Hepatocyte (in vitro differentiated cells): ENCODE measurements at regions not wholly inside any gene's neighbourhood (a gene's known extent, or its start where the extent isn't known, plus 50 kb on each side); places are given as distances from the start of the nearest gene placed in this dataset.

Source experiments
- DNase-seq: peaks from one replicate; pipeline ENCODE4 v3.0.0-alpha.2; 2016; ENCODE audit warnings: low spot score
- H2AFZ ChIP-seq: fragments of 200-600 bp; sonication (generic); 2 replicates; pipeline ENCODE4 v1.6.0; 2016; ENCODE audit warnings: antibody characterized with exemption, mild to moderate bottlenecking
- H3K27ac ChIP-seq: fragments of 200-600 bp; sonication (generic); 2 replicates; pipeline ENCODE4 v1.5.1; 2016; ENCODE audit warnings: mild to moderate bottlenecking
- H3K27me3 ChIP-seq: fragments of 200-600 bp; sonication (generic); 2 replicates; pipeline ENCODE4 v1.6.1; 2016
- H3K36me3 ChIP-seq: fragments of 200-600 bp; sonication (generic); replicated peaks from 2 replicates; pipeline ENCODE4 v1.5.1; 2016; ENCODE audit warnings: low read depth; ENCODE audit not compliant: insufficient read depth
- H3K4me1 ChIP-seq: fragments of 200-600 bp; sonication (generic); 2 replicates; pipeline ENCODE4 v1.5.1; 2016; ENCODE audit warnings: mild to moderate bottlenecking, moderate library complexity; ENCODE audit not compliant: insufficient read depth
- H3K4me2 ChIP-seq: fragments of 200-600 bp; sonication (generic); 2 replicates; pipeline ENCODE4 v1.6.0; 2016
- H3K4me3 ChIP-seq: fragments of 200-600 bp; sonication (generic); 2 replicates; pipeline ENCODE4 v1.5.1; 2016; ENCODE audit warnings: mild to moderate bottlenecking
- H3K79me2 ChIP-seq: fragments of 200-600 bp; sonication (generic); 2 replicates; pipeline ENCODE4 v1.6.0; 2017; ENCODE audit warnings: mild to moderate bottlenecking
- H3K9me2 ChIP-seq: fragments of 200-600 bp; sonication (generic); replicated peaks from 2 replicates; pipeline ENCODE4 v1.6.0; 2017; ENCODE audit warnings: mild to moderate bottlenecking; ENCODE audit not compliant: insufficient read depth
- H3K9me3 ChIP-seq: fragments of 200-600 bp; sonication (generic); 2 replicates; pipeline ENCODE4 v1.5.1; 2016; ENCODE audit warnings: low read depth, mild to moderate bottlenecking
- H4K20me1 ChIP-seq: fragments of 200-600 bp; sonication (generic); 2 replicates; pipeline ENCODE4 v1.6.0; 2016; ENCODE audit warnings: mild to moderate bottlenecking; ENCODE audit not compliant: insufficient read depth, poor library complexity, severe bottlenecking
- EZH2 ChIP-seq: fragments of 200-600 bp; sonication (generic); IDR thresholded peaks from 2 replicates; pipeline ENCODE4 v1.6.1; 2016; ENCODE audit warnings: antibody characterized with exemption, mild to moderate bottlenecking, borderline replicate concordance
- EZH2phosphoT487 ChIP-seq: fragments of 200-600 bp; sonication (generic); IDR thresholded peaks from one replicate; pipeline ENCODE4 v1.6.1; 2018; ENCODE audit warnings: antibody characterized with exemption, mild to moderate bottlenecking, low read depth, moderate library complexity; ENCODE audit not compliant: unreplicated experiment, severe bottlenecking
- WGBS: methylation state at CpG from one replicate; pipeline ENCODE4 v1.1.6; 2016; ENCODE audit warnings: low lambda C conversion rate; ENCODE audit errors: missing lambda C conversion rate; 5-methylcytosine and 5-hydroxymethylcytosine counted together
- TF ChIP-seq, protein P1 (sequence below): fragments of 200-600 bp; sonication (generic); IDR thresholded peaks from 2 replicates; pipeline ENCODE4 v1.5.1; 2016; ENCODE audit warnings: antibody characterized with exemption, mild to moderate bottlenecking; ENCODE audit not compliant: poor library complexity

DNA sequence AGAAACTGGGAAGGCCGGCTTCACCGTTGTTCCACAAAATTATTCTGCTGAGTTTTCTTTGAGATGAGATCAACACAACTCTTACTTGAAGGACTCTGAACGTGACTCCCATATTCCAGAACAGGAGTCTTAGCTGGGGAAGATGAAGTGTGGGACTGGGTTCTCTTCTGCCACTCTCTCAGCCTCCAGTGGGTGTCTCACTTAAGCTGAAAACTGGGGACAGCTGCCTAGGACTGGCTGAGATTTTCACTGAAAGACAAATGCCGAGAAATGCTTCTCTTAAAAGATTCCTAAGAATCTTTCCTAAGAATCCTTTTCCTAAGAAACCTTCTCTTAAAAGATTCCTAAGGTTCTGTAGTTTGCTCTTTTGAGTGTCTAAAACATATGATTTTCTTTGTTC, 156.6 kb upstream of the LHCGR start:
- no peaks in the 10 kb centered on the region for H3K9me2 ChIP-seq
- DNase-seq = peak; percentile 25
- H3K79me2 ChIP-seq = no peaks in the 10 kb centered on the region
- H3K9me3 ChIP-seq = no peaks in the 10 kb centered on the region
- WGBS = 63% methylated on average over 4 of the region's 4 CpGs
- H3K27me3 ChIP-seq = peaks cover under 1% of the 10 kb centered on the region
- no peak overlapping the region for H3K4me2 ChIP-seq
- no peaks in the 10 kb centered on the region for H4K20me1 ChIP-seq
- H3K36me3 ChIP-seq = no peaks in the 10 kb centered on the region
- H3K4me3 ChIP-seq = no peak overlapping the region
- no peak for TF ChIP-seq EZH2phosphoT487
- TF ChIP-seq, protein P1, sequence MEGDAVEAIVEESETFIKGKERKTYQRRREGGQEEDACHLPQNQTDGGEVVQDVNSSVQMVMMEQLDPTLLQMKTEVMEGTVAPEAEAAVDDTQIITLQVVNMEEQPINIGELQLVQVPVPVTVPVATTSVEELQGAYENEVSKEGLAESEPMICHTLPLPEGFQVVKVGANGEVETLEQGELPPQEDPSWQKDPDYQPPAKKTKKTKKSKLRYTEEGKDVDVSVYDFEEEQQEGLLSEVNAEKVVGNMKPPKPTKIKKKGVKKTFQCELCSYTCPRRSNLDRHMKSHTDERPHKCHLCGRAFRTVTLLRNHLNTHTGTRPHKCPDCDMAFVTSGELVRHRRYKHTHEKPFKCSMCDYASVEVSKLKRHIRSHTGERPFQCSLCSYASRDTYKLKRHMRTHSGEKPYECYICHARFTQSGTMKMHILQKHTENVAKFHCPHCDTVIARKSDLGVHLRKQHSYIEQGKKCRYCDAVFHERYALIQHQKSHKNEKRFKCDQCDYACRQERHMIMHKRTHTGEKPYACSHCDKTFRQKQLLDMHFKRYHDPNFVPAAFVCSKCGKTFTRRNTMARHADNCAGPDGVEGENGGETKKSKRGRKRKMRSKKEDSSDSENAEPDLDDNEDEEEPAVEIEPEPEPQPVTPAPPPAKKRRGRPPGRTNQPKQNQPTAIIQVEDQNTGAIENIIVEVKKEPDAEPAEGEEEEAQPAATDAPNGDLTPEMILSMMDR = peak; percentile 28
- TF ChIP-seq EZH2 = no peak
- H3K27ac ChIP-seq = no peak overlapping the region
- H2AFZ ChIP-seq = no peak overlapping the region
- no peaks in the 10 kb centered on the region for H3K4me1 ChIP-seq

- no peaks in the 10 kb centered on the region for H3K9me3 ChIP-seq
These were observed 155.4 kb upstream of the LHCGR start for GRCh38 chr2:48910961-48911360.

GRCh38 chr2:48906633-48907032, 151.1 kb upstream of the LHCGR start:
- TF ChIP-seq, protein P1 = no peak
- TF ChIP-seq EZH2phosphoT487 (no peak), EZH2 (no peak)
- H3K36me3 ChIP-seq = no peaks in the 10 kb centered on the region
- no peak for DNase-seq
- 87% methylated on average over 3 of the region's 3 CpGs for WGBS
- no peaks in the 10 kb centered on the region for H4K20me1 ChIP-seq
- no peak overlapping the region for H3K4me3 ChIP-seq
- no peak overlapping the region for H2AFZ ChIP-seq
- H3K79me2 ChIP-seq = no peaks in the 10 kb centered on the region
- H3K4me1 ChIP-seq = no peaks in the 10 kb centered on the region
- H3K27ac ChIP-seq = no peak overlapping the region
- no peaks in the 10 kb centered on the region for H3K9me3 ChIP-seq
- H3K4me2 ChIP-seq = no peak overlapping the region
- H3K9me2 ChIP-seq = no peaks in the 10 kb centered on the region
- no peaks in the 10 kb centered on the region for H3K27me3 ChIP-seq

More at GRCh38 chr2:48910961-48911360, 155.4 kb upstream of the LHCGR start:
- no peak for DNase-seq
- no peaks in the 10 kb centered on the region for H3K79me2 ChIP-seq
- H3K36me3 ChIP-seq = no peaks in the 10 kb centered on the region
- no peak overlapping the region for H3K4me3 ChIP-seq
- no peaks in the 10 kb centered on the region for H3K27me3 ChIP-seq
- no peak overlapping the region for H3K4me2 ChIP-seq
- H2AFZ ChIP-seq = no peak overlapping the region
- TF ChIP-seq, protein P1 = no peak
- TF ChIP-seq EZH2 (no peak), EZH2phosphoT487 (no peak)
- no peaks in the 10 kb centered on the region for H4K20me1 ChIP-seq
- H3K27ac ChIP-seq = no peak overlapping the region
- no peaks in the 10 kb centered on the region for H3K9me2 ChIP-seq
- H3K4me1 ChIP-seq = no peaks in the 10 kb centered on the region

- H3K27me3 ChIP-seq = no peaks in the 10 kb centered on the region
- TF ChIP-seq EZH2 (no peak), EZH2phosphoT487 (no peak)
- TF ChIP-seq, protein P1 = no peak
- WGBS = 91% methylated on average over 10 of the region's 10 CpGs
- no peaks in the 10 kb centered on the region for H3K36me3 ChIP-seq
- H3K9me2 ChIP-seq = no peaks in the 10 kb centered on the region
- DNase-seq = no peak
- no peak overlapping the region for H2AFZ ChIP-seq
- no peak overlapping the region for H3K27ac ChIP-seq
- H3K79me2 ChIP-seq = no peaks in the 10 kb centered on the region
- no peaks in the 10 kb centered on the region for H4K20me1 ChIP-seq
- no peak overlapping the region for H3K4me3 ChIP-seq
- no peaks in the 10 kb centered on the region for H3K9me3 ChIP-seq
- H3K4me2 ChIP-seq = no peak overlapping the region
- H3K4me1 ChIP-seq = no peaks in the 10 kb centered on the region
These were observed 150.2 kb upstream of the LHCGR start for GRCh38 chr2:48905696-48906095.
